ENCODE measurements at regions not wholly inside any gene's neighbourhood (a gene's known extent, or its start where the extent isn't known, plus 50 kb on each side); places are given as distances from the start of the nearest gene placed in this dataset.

- TF ChIP-seq CTCF (conservative IDR thresholded peaks at IDR 0.05 in 1 of 2, IDR thresholded peaks at IDR 0.05 in 1 of 2; ENCODE audit: low read depth in 1 of 2, low read length in 2 of 2) (no peak), EZH2 (IDR thresholded peaks at IDR 0.05; ENCODE audit: low read length, missing control alignments) (no peak)
Observed at GRCh38 chr6:92683748-92684147, 735.6 kb downstream of the EPHA7 start.

All from fibroblast of lung (primary cell).